IPS-18a (cell line): ENCODE measurements at regions not wholly inside any gene's neighbourhood (a gene's known extent, or its start where the extent isn't known, plus 50 kb on each side); places are given as distances from the start of the nearest gene placed in this dataset.
"Not testable (repeated sequence)": the region's sequence is repeated elsewhere in the genome, so short reads cannot be mapped to it uniquely, and the experiment has no call there.

Source experiments
- H3K27ac ChIP-seq: one replicate; pipeline ENCODE4 v1.5.1; 2013; ENCODE audit warnings: low read length
- H3K27me3 ChIP-seq: one replicate; pipeline ENCODE4 v1.6.1; 2013; ENCODE audit warnings: mild to moderate bottlenecking, low read length; ENCODE audit not compliant: control insufficient read depth, insufficient read depth
- H3K36me3 ChIP-seq: one replicate; pipeline ENCODE4 v1.6.1; 2013; ENCODE audit warnings: low read depth, low read length; ENCODE audit not compliant: control insufficient read depth
- H3K4me1 ChIP-seq: one replicate; pipeline ENCODE4 v1.6.1; 2013; ENCODE audit warnings: low read depth, low read length; ENCODE audit not compliant: control insufficient read depth
- H3K4me3 ChIP-seq: one replicate; pipeline ENCODE4 v1.5.1; 2013; ENCODE audit warnings: low read length
- H3K9ac ChIP-seq: one replicate; pipeline ENCODE4 v1.6.1; 2013; ENCODE audit warnings: mild to moderate bottlenecking, low read length, moderate library complexity
- H3K9me3 ChIP-seq: one replicate; pipeline ENCODE4 v1.6.1; 2013; ENCODE audit warnings: low read depth, low read length; ENCODE audit not compliant: control insufficient read depth

- no peak overlapping the region for H3K27ac ChIP-seq
- H3K9ac ChIP-seq: no peak overlapping the region
- no peaks in the 10 kb centered on the region for H3K27me3 ChIP-seq
- no peaks in the 10 kb centered on the region for H3K36me3 ChIP-seq
- no peaks in the 10 kb centered on the region for H3K4me1 ChIP-seq
- H3K9me3 ChIP-seq: no peaks in the 10 kb centered on the region
- H3K4me3 ChIP-seq: no peak overlapping the region
Observed at GRCh38 chr12:116444590-116444943, 114.6 kb upstream of the MAP1LC3B2 start.

GRCh38 chr12:116448165-116448739, 110.9 kb upstream of the MAP1LC3B2 start:
- Histone ChIP-seq H3K4me3 (no peak overlapping the region), H3K36me3 (no peaks in the 10 kb centered on the region), H3K4me1 (no peaks in the 10 kb centered on the region), H3K9me3 (no peaks in the 10 kb centered on the region), H3K9ac (no peak overlapping the region), H3K27ac (no peak overlapping the region), H3K27me3 (no peaks in the 10 kb centered on the region)

DNA sequence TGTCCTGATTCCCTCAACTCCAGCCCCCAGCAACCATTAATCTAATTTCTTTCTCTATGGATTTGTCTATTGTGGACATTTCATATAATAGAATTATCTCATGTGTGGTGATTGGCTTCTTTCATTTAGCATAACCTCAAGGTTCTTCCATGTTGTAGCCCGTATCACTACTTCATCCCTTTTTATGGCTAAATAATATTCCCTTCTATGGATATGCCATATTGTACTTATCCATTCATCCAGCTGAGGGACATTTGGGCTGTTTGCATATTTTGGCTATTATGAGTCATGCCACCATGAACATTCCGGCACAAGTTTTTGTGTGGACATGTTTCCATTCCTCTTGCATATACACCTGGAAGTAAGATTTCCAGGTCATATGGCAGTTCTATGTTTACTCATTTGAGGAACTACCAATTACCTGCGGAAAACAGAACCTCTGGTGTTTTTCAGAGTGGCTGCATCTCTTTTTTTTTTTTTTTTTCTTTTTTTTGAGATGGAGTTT, 108.7 kb upstream of the MAP1LC3B2 start:
- Histone ChIP-seq H3K27ac (no peak overlapping the region), H3K4me1 (peaks cover 8% of the 10 kb centered on the region), H3K4me3 (no peak overlapping the region), H3K9ac (no peak overlapping the region), H3K36me3 (no peaks in the 10 kb centered on the region), H3K9me3 (no peaks in the 10 kb centered on the region), H3K27me3 (no peaks in the 10 kb centered on the region)

DNA sequence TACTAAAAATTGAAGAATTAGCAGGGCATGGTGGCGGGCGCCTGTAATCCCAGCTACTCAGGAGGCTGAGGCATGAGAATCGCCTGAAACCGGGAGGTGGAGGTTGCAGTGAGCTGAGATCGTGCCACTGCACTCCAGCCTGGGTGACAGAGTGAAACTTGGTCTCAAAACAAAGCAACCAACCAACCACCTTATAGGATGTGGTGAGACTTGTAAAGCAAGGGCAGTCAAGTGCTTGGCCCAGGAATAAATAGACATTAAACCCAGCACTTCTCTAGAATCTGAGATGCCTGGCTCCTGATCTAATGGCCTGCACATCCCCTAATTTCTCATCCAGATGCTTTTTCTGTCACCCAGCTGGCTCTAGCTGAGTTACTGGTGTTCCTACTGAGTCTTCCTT, 106.2 kb upstream of the MAP1LC3B2 start:
- H3K9ac ChIP-seq, H3K4me3 ChIP-seq, H3K36me3 ChIP-seq, H3K27ac ChIP-seq, H3K27me3 ChIP-seq, H3K9me3 ChIP-seq: not testable (repeated sequence)
- peaks cover 16% of the 10 kb centered on the region for H3K4me1 ChIP-seq

DNA sequence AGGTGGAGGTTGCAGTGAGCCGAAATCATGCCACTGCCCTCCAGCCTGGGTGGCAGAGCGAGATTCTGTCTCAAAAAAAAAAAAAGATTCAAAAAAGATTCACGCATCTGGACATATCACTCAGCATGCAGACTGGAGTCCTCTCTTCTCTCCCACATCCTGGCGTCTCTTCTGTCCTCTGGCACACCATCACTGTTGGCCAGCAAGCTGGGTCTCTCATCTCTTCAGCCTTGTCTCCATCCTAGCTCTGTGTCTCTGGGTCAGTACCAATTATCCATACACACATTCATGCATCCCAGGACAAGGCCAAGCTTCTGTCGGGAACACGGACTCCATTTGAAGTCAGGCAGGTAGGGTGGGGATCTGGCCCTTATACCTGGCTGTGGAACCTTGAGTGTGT, 105.5 kb upstream of the MAP1LC3B2 start:
- H3K36me3 ChIP-seq: no peaks in the 10 kb centered on the region
- peaks cover 16% of the 10 kb centered on the region for H3K4me1 ChIP-seq
- H3K4me3 ChIP-seq: no peak overlapping the region
- no peak overlapping the region for H3K9ac ChIP-seq
- no peaks in the 10 kb centered on the region for H3K27me3 ChIP-seq
- no peak overlapping the region for H3K27ac ChIP-seq
- H3K9me3 ChIP-seq: no peaks in the 10 kb centered on the region

DNA sequence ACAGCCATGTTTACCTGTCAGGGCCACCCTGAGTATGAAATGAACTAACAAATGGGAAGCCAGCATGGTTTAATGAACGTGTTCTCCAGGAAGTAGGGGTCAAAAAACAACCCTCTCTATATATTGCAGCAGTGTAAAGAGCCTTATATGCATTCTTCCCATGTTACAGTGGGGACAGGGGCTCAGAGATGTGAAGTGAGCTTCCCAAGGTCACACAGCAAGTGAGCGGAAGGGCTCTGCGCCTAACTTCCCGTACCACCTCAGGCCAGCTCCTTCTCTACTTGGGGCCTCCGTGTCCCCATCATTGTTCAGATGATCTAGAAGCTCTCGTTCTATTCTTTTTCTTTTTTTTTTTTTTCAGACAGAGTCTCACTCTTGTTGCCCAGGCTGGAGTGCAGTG, 105.1 kb upstream of the MAP1LC3B2 start:
- Histone ChIP-seq H3K27ac (no peak overlapping the region), H3K4me1 (peaks cover 16% of the 10 kb centered on the region), H3K4me3 (no peak overlapping the region), H3K9me3 (no peaks in the 10 kb centered on the region), H3K36me3 (no peaks in the 10 kb centered on the region), H3K27me3 (no peaks in the 10 kb centered on the region), H3K9ac (no peak overlapping the region)

- no peak overlapping the region for H3K4me3 ChIP-seq
Observed at GRCh38 chr12:116454950-116455447, 104.2 kb upstream of the MAP1LC3B2 start.

GRCh38 chr12:116455540-116456329, 103.4 kb upstream of the MAP1LC3B2 start:
- Histone ChIP-seq H3K4me3 (no peak overlapping the region), H3K27ac (peak overlapping the region; percentile 24), H3K9ac (peak overlapping the region; percentile 52)

More at GRCh38 chr12:116454950-116455447, 104.2 kb upstream of the MAP1LC3B2 start:
- Histone ChIP-seq H3K4me1 (peaks cover 16% of the 10 kb centered on the region), H3K27ac (peak overlapping the region; percentile 24), H3K9me3 (no peaks in the 10 kb centered on the region), H3K36me3 (no peaks in the 10 kb centered on the region), H3K9ac (peak overlapping the region; percentile 52), H3K27me3 (no peaks in the 10 kb centered on the region)

DNA sequence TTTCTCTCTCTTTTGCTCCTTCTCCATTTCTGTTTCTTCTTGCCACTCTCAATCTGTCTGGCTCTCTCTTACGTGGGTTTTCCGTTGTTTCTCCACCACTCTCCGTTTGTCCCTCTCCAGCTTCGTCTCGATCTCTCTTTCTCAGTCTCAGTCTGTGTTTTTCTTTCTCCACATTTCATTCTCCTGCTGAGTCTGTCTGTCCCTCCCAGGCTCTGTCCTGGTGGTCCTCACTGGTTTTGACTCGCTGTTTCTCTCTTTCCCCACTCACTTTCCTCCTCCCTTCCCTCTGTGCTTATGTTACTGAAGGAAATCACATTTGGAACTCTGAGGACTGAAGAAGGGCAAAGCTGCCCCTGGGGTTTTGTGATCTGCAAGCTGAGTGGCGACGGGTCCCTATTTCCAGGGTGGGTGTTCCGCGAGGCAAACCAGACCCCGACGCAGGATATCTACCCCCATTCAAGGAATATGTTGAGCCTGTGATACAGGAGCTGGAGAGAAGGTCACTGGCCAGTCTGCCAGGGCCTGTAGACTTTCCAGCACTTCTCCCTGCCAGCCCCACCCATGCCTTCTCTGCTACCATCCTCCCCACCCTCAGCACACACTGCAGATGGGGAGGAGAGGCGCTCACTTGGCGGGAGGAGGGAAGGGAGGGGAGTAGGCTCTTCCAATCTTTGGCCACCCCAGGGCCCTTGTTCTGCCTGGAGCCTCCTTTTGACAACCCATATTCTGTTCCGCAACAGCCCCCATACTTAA, 102.7 kb upstream of the MAP1LC3B2 start:
- peaks cover 16% of the 10 kb centered on the region for H3K4me1 ChIP-seq
- H3K9ac ChIP-seq: no peak overlapping the region
- no peak overlapping the region for H3K4me3 ChIP-seq
- no peaks in the 10 kb centered on the region for H3K27me3 ChIP-seq
- no peaks in the 10 kb centered on the region for H3K9me3 ChIP-seq
- H3K36me3 ChIP-seq: no peaks in the 10 kb centered on the region
- H3K27ac ChIP-seq: no peak overlapping the region

More at GRCh38 chr12:116455540-116456329, 103.4 kb upstream of the MAP1LC3B2 start:
- H3K36me3 ChIP-seq: no peaks in the 10 kb centered on the region
- H3K27me3 ChIP-seq: no peaks in the 10 kb centered on the region
- H3K4me1 ChIP-seq: peaks cover 16% of the 10 kb centered on the region
- H3K9me3 ChIP-seq: no peaks in the 10 kb centered on the region

DNA sequence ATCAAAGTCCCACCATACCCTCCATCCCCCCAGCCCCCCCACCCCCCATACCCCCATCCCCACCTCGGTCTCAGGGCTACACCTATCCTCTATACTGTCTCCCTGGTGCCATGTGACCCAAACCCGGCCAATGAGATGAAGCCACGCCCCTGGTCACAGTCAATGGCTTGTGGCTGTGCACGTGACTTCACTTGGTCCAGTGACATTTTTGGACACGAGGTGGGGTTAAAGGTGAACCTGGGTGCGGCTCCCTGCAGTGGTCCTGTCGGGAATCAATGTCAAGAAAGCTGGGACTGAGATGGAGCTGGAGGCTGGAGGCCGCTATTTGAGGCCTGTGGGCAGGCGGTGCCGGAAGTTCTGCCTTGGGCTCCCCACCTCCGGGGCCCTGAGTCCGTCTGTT, 100.7 kb upstream of the MAP1LC3B2 start:
- Histone ChIP-seq H3K27ac (no peak overlapping the region), H3K4me1 (peaks cover 16% of the 10 kb centered on the region), H3K4me3 (no peak overlapping the region), H3K9ac (no peak overlapping the region), H3K27me3 (no peaks in the 10 kb centered on the region), H3K9me3 (no peaks in the 10 kb centered on the region), H3K36me3 (no peaks in the 10 kb centered on the region)

- no peak overlapping the region for H3K4me3 ChIP-seq
- H3K27me3 ChIP-seq: no peaks in the 10 kb centered on the region
- peaks cover 16% of the 10 kb centered on the region for H3K4me1 ChIP-seq
- no peaks in the 10 kb centered on the region for H3K36me3 ChIP-seq
- no peak overlapping the region for H3K9ac ChIP-seq
- H3K9me3 ChIP-seq: no peaks in the 10 kb centered on the region
- H3K27ac ChIP-seq: no peak overlapping the region
Observed at GRCh38 chr12:116459011-116459875, 99.9 kb upstream of the MAP1LC3B2 start.
